Fibroblast of the conjunctiva (primary cell): ENCODE measurements at regions not wholly inside any gene's neighbourhood (a gene's known extent, or its start where the extent isn't known, plus 50 kb on each side); places are given as distances from the start of the nearest gene placed in this dataset.
A peak's percentile ranks its signal among the peaks of the same experiment; 100 is the strongest.

ENCODE experiments used
- DNase-seq: peaks from one replicate; pipeline ENCODE4 v3.0.0-alpha.2; 2010; ENCODE audit warnings: low read depth

DNA sequence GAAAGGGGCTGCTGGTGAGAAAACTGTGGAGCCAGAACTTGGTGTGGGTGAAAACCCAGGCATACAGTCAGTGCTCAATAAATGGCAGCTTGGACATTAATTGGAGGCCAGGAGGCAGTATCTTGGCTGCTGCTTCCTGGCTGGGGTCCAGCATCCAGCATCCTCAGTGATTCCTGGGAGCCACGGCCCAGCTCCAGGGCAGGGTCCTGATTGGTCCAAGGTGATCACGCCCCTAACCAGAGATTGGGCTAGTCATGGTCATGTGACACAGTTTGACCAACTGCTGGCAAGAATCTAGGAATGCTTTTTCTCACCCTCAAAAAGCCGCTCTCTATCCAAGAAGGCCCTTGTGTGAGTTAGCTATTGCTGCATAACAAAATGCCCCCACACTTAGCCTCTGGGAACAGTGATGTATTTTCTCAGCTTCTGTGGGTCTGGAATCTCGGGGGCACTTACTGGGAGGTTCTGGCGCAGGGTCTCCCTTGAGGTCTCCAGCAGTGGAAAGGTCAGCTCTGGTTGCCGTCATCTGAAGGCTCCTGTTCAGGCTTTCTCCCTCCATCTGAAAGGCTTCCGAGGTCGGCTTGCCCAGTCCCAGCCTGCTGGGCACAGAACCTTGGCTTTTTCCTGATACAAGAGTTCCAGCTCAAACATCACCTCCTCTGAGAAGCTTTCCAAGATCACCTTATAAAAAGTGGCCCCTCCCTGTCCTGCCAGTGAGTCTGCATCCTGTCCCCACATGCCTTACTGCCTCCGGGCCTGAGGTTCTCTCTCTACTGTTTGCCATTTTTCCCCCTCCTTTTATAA lies 119.2 kb upstream of the NCOR2 start:
- DNase-seq = no peak

DNA sequence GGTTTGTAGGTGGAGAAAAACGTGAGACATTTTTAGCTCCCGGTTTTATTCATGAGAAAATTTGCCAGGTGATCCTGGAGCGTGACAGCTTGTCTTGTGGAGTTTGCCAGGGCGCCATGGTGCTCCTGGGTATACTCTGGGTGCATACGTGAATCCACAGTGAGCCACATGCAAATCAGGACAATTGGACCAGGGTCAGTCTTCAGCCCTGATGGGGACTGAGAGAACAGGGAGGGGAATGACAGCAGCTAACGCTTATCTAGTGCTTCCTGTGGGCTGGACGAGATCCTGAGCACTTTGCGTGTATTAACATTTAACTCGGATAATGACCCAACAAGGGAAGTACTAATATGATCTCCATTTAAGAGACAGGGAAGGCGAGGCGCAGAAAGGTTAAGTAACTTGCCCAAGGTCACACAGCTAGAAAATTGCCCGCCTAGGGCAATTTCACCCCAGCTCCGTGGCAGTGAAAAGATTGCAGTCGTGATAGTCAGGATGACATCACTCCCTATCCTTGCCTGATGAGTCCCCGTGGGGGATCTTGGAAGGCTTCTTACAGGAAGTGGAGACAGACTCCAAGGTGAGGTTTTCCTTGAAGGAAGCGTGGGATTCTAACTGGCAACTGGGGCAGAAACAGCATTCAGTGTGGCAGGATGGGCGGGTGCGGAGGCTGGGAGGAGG lies 118.4 kb upstream of the NCOR2 start:
- no peak for DNase-seq

DNA sequence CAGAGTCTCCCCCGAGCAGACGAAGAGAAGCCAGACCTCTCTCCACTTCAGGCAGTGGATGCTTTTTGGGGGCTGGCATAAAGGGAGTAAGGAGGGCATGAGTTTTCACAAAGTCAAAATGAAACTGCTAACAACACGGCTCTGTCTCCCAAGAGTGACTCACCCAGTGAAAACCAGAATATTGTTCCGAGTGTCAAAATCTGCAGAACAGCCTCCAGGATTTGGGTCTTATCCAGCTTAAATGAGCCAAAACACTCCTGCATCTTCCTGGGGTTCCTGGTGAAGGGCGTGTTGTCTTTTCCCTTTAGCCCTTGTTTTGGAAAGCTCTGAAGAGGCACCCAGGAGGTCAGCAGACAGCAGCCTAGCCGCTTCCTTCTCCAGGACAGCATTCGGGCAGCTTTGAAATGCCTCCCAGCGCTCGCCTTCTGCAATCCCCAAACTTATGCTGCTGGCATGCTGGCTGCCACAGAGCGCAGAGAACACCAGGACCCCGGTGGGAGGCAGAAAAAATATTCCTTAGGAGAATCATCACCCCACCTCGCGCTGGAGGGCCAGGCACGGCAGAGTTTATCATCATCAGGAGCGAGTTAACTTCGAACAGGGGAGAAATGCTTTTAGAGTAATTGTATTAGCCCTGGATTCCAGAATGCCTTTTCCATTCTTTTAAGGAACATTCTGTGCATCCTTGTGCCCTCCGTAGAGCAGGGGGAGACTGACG lies 117.7 kb upstream of the NCOR2 start:
- DNase-seq = peak; percentile 64

DNA sequence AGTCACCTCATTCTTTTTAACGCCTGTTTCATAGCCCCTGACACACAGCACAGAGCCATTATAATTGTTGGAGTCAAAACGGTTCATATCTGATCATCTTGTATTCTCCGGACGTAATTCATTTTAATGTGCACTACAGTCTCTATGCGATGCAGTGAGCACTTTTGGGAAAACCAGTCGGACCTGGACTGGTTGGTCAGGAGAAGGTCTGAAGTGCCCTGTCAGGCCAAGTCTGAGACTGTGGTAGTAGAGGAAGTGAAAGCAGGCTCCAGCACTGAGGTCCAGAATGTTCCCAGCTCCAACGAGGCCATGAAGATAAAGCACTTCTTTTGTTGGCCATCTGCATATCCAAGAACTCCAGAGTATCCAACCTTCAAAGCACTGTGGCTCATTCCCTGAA lies 117.1 kb upstream of the NCOR2 start:
- DNase-seq = no peak

DNA sequence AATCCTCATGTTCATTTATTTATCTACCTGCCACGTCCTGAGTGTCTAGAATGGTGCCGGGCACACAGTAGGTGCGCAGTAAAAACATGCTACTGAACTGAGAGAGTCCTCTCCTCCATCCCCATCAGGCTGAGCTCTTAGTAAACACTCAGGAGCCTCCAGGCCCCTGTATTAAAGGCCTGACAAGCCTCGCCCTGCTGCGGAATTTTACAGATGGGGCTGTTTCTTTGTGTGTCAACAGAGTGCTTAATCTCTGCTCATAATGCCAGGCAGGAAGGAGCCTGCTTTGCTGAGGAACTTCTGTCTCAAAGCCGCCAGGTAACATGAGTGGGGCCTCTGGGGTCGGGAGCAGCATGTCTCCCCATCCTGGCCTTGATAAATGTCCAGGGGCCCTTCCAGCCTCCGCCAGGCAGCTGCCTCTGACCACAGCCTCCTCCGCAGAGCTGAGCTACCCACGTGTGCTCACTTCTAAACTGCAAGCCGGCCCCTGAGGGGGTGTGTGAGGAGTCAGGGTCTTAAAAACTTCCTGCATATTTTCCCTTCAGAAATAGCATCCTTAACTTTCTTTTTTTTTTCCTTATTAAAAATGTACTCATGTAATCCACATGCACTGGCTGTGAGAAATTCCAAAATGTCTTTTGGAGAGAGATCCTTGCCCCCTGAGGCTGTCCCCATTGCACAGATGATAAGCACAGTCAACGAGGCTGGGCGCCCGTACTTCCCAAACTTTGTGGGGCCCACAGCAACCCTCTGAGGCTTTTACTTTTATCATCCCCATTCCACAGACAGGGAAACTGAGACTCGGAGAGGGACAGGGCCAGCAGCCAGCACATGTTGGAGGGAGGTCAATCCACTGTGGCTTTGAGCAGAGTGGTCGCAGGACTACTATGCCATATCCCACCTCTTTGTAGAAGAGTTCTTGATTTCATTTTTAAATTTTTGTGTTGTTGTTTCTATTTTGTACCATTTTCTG lies 116.0 kb upstream of the NCOR2 start:
- DNase-seq = no peak

DNA sequence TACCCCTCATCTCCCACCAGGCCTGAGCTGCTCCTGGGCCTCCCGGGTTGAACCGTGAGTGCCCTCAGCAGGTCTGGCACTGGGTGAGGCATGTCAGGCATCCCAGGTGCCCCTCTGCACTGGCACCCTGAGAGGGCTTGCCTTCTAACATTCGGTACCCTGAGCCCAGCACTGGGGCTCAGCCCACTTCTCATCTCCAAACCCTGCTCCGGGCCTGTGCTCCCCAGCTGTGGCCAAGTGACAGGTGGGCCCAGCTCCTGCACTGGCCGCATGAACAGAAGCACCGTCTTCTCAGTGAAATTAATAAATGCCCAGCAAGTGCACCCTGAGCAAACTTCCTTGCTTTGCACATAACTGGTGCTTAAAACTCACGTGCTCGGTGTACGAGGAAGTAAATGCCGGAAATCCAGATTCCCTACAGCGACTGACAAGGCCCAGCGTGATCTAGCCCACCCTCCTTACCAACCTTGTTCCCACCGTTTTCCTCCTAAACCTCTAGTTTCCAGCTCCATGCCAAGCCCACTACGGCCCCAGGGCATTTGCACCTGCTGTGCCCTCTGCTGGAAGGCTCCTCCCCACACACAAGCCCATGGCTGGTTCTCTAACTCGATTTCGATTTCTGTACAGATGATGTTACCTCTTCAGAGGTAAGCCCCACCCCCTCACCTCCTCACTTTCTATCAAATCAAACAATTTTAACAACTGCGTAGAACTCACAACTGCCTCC lies 115.2 kb upstream of the NCOR2 start:
- no peak for DNase-seq

DNA sequence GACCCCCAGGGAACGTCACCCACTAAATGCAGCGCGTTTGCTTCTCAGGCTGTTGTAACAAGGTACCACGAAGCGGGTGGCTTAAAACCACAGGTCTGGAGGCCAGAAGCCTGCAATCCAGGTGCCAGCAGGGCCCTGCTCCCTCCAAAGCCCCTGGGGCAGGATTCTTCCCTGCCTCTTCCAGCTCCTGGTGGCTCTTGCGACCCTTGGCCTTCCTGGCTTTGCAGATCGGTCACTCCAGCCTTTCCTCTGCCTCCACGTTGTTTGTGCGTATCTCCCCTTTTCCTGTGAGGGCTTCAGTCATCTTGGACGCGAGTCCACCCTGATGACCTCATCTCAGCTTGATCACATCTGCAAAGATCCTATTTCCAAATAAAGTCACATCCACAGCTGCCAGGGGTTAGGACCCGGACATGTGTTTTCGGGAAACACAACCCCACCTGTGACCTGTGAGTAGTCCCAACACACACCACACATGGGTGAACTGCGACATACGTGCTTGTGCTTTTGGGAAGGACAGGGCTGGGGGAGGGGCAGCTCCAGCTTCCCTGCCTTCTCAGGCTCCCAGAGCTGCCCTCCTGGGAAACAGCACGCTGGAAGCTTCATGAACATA lies 114.5 kb upstream of the NCOR2 start:
- no peak for DNase-seq

DNA sequence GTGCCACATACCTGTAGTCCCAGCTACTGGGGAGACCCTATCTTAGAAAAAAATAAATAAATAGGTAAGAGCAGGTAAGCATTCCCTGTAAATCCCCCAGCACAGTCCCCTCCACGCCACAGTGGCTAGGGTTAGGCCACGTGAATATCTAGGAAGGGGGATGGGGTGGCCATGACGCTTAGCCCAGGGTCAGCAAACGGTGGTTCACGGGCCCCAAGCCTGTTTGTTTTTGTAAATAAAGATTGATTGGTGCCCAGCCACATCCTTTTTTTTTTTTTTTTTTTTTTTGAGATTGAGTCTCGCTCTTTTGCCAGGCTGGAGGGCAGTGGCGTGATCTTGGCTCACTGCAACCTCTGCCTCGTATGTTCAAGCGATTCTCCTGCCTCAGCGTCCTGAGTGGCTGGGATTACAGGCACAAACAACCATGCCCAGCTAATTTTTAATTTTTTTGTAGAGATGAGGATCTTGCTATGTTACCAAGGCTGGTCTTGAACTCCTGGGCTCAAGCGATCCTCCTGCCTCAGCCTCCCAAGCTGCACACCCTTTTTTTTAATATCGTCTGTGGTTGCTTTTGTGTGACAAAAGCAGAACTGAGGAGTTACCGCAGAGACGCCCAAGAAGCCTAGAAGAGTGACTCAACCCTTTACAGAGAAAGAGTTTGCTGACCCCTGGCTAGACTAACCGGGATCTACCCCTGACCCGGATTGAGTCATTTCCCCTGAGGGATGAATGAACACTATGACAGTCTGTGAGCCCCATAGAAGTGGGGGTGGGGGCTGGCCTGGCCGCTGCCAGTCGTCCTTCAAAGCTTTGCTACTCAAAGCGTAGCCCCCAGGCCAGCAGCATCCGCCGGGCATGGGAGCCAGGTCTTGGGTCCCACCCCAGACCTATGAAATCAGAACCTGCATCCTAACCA lies 113.7 kb upstream of the NCOR2 start:
- DNase-seq = no peak

DNA sequence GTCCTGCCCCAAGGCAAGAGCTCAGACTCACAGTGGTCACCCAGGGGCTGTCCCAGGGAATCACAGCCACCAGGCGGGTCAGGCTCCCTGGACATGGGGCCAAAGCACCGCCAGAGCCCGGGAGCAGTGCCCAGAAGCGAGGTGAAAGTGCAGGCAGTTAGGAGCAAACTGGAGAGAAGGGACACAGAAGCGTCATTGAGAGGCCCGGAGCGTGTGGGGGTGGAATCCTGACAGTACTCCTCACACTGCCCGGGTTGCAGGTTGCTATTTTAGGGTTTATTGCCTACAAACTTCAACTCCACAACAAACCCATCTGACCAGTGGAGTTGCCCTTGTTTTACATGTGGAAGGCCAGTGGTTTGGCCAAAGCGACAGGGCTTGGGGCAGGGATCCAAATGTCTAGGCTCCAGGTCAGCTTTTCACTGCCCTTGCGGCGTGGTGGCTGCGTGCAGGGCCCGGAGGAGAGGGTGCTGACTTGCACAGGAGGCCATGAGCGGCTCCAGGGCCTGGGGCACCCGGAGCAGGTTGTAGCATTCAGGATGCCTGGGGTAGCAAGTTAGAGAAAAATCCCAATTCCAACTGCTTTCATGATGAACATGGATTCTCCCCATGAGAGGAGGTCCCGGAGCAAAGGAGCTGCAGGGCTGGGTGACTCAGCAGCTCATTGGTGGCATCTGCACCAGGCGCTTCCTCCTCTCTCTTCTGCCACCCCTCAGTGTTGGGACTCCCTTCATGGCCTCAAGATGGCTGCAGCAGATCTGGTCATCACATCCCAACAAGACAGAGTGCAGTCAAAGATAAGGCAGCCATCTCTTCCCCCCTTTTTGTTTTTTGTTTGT lies 112.3 kb upstream of the NCOR2 start:
- DNase-seq = no peak

DNA sequence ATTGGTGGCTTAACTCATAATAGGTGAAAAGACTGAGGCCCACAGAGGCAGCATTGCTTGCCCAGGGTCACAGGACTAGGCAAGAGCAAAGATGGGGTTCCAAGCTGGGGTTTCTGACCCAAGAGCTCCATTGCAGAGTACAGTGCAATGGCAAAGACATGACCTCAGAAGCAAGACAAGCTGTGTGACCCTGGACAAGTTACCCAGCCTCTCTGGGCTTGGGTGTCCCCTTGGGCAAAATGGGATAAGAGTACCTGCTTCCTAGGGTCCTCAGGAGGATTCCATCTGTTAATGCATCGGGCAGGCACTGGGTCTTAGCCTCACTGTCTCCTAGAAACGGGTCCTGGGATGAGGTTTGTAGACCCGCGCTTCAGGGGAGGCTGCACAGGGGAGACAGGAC lies 111.6 kb upstream of the NCOR2 start:
- no peak for DNase-seq

DNA sequence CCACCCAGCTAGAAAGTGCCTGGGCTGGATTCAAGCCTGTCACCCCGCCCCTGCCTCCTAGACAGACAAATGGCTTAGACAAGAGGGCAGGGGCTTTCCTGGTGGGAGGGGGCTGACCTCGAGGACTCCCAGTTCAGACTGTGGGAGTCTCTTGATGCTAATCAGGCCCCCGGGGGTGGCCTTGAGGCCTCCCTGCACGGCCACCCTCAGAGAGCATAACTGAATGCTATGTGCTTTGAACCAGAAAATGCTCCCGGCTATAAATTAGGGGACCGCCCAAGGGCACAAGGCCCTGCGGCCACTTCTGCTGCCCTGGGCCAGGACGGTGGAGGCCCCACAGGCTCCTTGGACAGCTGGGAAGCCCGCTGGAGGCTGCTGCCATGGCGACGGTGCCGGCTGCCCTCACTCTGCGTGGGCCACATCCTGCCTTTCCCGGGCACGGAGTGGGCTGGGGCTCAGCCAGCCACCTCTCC lies 111.0 kb upstream of the NCOR2 start:
- DNase-seq = no peak

DNA sequence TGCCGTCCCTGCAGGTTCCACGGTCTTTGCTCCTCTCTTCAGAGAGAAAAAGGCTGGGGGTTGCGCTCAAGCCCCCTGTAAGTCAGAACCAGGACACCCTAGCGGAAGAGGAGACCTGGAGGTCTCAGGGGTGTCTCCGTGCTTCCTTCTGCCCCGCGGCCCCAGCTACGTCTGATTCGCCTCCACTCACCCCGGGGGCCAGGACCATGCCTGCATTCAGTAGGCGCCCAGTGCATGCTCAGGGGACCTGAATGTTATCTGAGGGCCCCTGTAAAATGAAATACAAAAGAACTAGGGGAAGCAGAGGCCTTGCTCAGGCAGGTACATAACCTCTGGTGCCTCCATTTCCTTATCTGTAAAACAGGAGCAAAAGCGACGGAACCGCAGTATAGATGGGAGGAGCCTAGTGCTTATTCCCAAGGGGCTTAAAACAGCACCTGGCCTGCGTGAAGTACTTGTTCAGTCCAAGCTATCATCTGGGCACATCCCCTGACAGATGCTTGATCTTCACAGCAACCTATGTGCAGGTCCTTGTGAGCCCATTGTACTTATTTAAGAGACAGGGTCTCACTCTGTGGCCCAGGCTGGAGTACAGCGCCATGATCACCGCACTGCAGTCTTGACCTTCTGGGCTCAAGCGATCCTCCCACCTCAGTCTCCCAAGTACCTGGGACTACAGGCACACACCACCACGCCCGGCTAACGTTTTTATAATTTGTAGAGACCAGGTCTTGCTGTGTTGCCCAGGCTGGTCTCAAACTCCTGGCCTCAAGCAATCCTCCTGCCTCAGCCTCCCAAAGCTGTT lies 110.3 kb upstream of the NCOR2 start:
- no peak for DNase-seq

DNA sequence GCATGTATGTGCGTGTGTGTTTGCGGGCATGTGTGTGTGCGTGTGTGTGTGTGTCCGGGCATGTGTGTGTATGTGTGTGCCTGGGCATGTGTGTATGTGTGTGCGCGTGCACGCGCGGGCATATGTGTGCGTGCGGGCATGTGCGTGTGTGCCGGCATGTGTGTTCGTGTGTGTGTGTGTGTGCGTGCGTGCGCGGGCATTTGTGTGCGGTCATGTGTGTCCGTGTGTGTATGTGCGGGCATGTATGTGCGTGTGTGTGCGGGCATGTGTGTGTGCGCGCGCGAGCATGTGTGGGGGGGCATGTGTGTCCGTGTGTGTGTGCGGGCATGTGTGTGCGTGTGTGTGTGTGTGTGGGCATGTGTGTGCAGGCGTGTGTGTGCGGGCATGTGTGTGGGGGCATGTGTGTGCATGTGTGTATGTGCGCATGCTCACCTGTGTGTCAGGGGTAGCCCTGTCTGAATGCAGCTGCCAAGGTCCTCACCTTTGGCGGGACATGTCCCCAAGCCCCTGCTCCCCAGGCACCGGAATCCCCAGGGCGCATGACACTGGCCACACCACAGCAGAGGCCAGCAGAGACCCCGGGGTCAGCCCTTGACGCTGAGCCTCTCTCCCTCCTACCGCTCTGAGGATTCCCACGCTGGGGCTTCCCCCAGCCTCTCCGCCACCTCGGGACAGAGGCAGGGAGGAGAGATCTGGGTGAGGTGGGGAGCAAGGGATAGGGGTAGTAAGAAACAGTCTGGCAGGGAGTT lies 109.5 kb upstream of the NCOR2 start:
- DNase-seq = no peak

DNA sequence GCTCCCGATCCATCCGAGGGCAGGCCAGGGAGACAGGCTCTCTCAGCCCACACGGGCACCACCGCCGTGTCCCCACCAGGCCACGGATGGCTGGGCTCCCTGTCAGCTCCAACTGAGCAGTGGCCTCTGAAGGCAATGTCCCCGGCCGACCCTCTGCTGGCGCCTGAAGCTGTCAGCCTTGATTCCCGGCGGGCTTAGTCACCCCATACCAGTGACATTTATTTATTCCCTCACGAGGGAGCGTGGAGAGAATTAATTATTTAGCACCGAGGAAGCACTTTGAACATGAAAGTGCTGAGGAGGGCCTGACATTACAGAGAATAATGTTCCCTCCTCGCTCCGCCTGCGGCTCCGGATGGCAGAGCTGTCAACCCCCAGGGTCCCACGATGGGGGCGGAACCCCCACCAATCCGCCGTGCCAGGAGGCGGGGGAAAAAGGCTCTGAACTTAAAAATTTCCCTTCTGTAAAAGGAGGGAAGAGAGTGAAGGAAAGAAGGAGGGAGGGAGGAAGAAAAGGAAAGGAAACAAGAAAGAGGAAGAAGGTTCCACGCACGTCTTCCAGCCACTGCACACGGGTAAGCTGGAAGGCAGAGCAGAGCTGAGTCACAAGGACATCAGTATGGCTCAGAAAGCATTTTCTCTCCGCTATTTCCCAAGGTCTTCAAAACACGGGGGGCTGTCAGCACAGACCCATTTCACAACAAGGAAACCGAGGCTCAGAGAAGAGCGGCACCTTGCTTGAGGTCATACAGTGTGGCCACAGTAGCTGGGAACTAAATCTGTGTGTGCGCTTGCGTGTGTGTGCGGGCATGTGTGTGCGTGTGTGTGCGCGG lies 108.7 kb upstream of the NCOR2 start:
- no peak for DNase-seq

DNA sequence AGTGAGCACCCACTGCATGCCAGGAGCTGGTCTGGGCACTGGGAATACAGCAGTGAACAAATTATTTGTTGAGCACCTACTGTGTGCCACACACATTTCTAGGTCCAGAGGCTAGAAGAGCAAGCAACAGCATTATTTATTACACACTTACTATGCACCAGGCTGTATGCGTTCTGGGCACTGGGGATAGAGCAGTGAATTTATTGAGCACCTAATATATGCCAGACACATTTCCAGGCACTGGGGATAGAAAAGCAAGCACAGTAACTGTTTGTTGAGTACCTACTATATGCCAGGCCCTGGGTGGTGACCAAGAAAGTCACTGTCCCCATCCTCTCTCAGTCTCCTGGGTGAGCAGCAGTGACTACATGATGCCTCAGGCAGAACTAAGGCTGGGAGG lies 107.5 kb upstream of the NCOR2 start:
- DNase-seq = no peak
